ENCODE measurements at regions not wholly inside any gene's neighbourhood (a gene's known extent, or its start where the extent isn't known, plus 50 kb on each side); places are given as distances from the start of the nearest gene placed in this dataset.

DNA sequence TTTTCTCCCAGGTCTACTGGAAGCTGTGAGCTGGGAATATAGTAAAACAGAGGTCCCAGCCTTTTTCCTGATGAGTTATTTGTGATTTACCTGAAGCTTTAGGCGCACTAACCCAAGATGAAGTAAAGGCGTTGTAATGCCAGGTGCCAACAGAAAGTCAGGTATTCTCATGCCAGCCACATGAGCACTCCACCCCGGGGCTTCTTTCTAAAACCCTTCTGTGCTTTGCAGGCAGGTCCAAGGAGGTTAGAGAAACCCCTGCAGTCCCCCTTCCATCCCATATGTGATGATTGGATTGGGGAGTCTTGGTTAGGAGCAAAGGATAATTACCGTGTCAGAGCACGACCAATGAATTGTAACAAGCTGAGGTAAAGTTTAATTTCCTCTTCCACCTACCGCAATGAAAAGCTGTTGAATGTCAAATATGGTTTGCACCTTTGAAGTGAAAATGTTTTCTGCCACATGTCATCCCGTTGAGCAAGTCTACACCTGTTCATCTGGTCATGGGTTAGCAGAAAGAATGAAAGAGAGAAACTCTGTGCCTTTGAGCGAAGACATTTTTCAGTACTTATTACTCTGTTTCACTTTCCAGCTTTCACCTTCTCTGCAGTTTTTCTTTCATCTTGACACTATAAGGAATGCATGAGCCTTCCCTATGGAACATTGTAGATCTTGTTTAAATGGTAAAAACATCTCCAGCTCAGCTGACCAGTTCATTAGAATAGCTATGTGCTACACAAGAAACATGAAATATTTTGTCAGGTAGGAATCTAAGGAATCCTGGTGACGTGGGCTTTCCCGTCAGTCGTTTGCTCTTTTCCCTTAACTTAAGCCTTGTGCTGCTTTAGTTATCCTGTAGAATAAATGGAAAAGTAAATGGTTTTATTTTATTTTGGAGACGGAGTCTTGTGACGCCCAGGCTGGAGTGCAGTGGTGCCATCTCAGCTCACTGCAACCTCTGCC lies 204.6 kb upstream of the IL12A start:
- no peak overlapping the region for H3K27ac ChIP-seq (replicated peaks; ENCODE audit: low read length)
- no peaks in the 10 kb centered on the region for H3K9me3 ChIP-seq (replicated peaks in 1 of 2; ENCODE audit: control insufficient read depth in 2 of 2, insufficient read depth in 1 of 2, low read depth in 1 of 2, low read length in 2 of 2)
- no peak overlapping the region for H3K4me2 ChIP-seq (ENCODE audit: insufficient read depth, low read length, poor library complexity, severe bottlenecking)
- H4K8ac ChIP-seq (ENCODE audit: low read depth, low read length), result no peak overlapping the region
- H3K4me3 ChIP-seq (ENCODE audit: low read length in 2 of 2), result no peak overlapping the region
- no peak for DNase-seq (ENCODE audit: low spot score)
- no peak overlapping the region for H2BK12ac ChIP-seq (ENCODE audit: low read length)
- peaks cover 0 to 6% (median 0%) of the 10 kb centered on the region in 3 experiments for H3K27me3 ChIP-seq (ENCODE audit: control insufficient read depth in 3 of 3, insufficient read depth in 3 of 3, low read depth in 1 of 3, low read length in 3 of 3)
- H3K23ac ChIP-seq (ENCODE audit: low read depth, low read length, poor library complexity), result no peak overlapping the region
- WGBS, 2 donors (ENCODE audit: extremely low coverage in 2 of 2, insufficient read length in 2 of 2, insufficient replicate concordance in 1 of 2), result no CpG with 5 or more reads among the region's 13 CpGs
- no peak overlapping the region for H3K18ac ChIP-seq (ENCODE audit: low read length)
- no peak overlapping the region for H4K91ac ChIP-seq (ENCODE audit: low read depth, low read length, poor library complexity)
- H3K14ac ChIP-seq (ENCODE audit: low read length), result no peak overlapping the region
- no peak overlapping the region for H2AFZ ChIP-seq (ENCODE audit: low read length)
- H2BK120ac ChIP-seq (ENCODE audit: low read depth, low read length), result no peak overlapping the region
- peaks cover 1% of the 10 kb centered on the region for H3K79me1 ChIP-seq (ENCODE audit: low read depth, low read length)
- H3K9ac ChIP-seq (ENCODE audit: low read depth, low read length, poor library complexity), result no peak overlapping the region
- no peak overlapping the region for H2BK15ac ChIP-seq (ENCODE audit: low read length)
- H3K4me1 ChIP-seq (ENCODE audit: control insufficient read depth in 2 of 2, insufficient read depth in 1 of 2, low read depth in 1 of 2, low read length in 2 of 2), result no peaks in the 10 kb centered on the region
- no peak overlapping the region for H2AK5ac ChIP-seq (ENCODE audit: low read depth, low read length)
- H2BK5ac ChIP-seq (ENCODE audit: low read length), result no peak overlapping the region
- H3K4ac ChIP-seq (ENCODE audit: low read length), result no peak overlapping the region
- H3K36me3 ChIP-seq (replicated peaks in 1 of 2; ENCODE audit: control insufficient read depth in 2 of 2, insufficient read depth in 2 of 2, low read length in 2 of 2), result peaks cover 0 to 2% of the 10 kb centered on the region in 2 donors

DNA sequence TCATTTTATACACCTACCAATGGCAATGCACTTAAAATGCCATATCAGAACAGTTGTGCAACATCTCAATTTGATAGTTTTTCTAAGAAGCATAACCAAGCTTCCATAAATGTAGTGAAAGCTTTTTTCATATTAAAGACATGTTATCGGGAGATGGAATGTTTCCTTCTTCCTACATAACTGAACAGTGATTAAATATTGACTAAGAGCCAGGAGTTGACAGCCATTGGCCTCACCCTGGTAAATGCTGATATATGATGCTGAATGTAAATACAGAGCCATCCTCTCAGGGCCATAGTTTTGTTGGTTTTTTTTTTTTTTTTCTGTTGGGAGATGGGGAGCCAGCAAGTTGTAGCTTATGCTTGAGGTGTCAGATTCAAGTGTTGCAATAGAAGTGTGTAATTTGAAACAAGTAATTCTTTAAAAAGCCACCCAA lies 203.3 kb upstream of the IL12A start:
- Histone ChIP-seq H2BK15ac (ENCODE audit: low read length) (no peak overlapping the region), H3K23ac (ENCODE audit: low read depth, low read length, poor library complexity) (no peak overlapping the region), H3K27me3 (ENCODE audit: control insufficient read depth in 3 of 3, insufficient read depth in 3 of 3, low read depth in 1 of 3, low read length in 3 of 3) (peaks cover 0 to 6% (median 0%) of the 10 kb centered on the region in 3 experiments), H2BK120ac (ENCODE audit: low read depth, low read length) (no peak overlapping the region), H3K9ac (ENCODE audit: low read depth, low read length, poor library complexity) (no peak overlapping the region), H2BK5ac (ENCODE audit: low read length) (no peak overlapping the region), H3K14ac (ENCODE audit: low read length) (no peak overlapping the region), H3K79me1 (ENCODE audit: low read depth, low read length) (peaks cover 1% of the 10 kb centered on the region), H3K27ac (replicated peaks; ENCODE audit: low read length) (no peak overlapping the region), H3K9me3 (replicated peaks in 1 of 2; ENCODE audit: control insufficient read depth in 2 of 2, insufficient read depth in 1 of 2, low read depth in 1 of 2, low read length in 2 of 2) (no peaks in the 10 kb centered on the region), H3K4me2 (ENCODE audit: insufficient read depth, low read length, poor library complexity, severe bottlenecking) (no peak overlapping the region), H3K18ac (ENCODE audit: low read length) (no peak overlapping the region), H4K91ac (ENCODE audit: low read depth, low read length, poor library complexity) (no peak overlapping the region), H2BK12ac (ENCODE audit: low read length) (no peak overlapping the region), H3K36me3 (replicated peaks in 1 of 2; ENCODE audit: control insufficient read depth in 2 of 2, insufficient read depth in 2 of 2, low read length in 2 of 2) (peaks cover 0 to 2% of the 10 kb centered on the region in 2 donors), H3K4ac (ENCODE audit: low read length) (no peak overlapping the region), H2AK5ac (ENCODE audit: low read depth, low read length) (no peak overlapping the region), H2AFZ (ENCODE audit: low read length) (no peak overlapping the region), H3K4me3 (ENCODE audit: low read length in 2 of 2) (no peak overlapping the region), H4K8ac (ENCODE audit: low read depth, low read length) (no peak overlapping the region), H3K4me1 (ENCODE audit: control insufficient read depth in 2 of 2, insufficient read depth in 1 of 2, low read depth in 1 of 2, low read length in 2 of 2) (no peaks in the 10 kb centered on the region)
- no peak for DNase-seq (ENCODE audit: low spot score)
- WGBS, 2 donors (ENCODE audit: extremely low coverage in 2 of 2, insufficient read length in 2 of 2, insufficient replicate concordance in 1 of 2), result no CpG with 5 or more reads among the region's 1 CpG

DNA sequence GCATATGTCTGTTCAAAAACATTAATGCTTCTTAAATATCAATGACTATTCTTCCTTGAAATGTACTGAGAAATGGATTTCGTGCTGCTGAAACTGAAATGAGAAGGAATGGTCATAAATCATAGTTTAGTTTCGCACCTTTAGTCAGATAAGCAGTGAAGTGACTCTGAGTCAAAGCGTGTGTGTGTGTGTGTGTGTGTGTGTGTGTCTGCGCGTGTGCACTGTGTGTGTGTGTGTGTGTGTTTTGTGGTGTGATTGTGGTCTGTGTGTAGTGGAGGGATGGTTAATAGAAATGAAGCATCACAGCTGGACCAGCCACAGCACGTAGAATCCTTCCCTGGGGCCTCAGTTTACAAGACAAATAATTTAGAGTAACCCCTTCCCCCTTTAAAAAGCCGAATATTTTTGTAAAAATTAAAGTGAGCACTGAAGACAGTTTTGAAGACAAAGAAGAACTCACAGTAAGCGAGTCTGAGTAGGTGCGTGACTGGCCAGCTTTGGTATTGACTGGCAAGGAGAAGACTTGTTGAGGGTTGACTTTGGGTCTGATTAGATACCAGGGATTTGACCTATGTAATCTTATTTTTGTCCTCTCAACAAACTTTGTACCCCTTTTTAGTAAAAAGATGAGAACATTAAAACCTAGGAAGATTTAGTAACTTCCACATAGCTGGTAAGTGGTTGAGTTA lies 202.0 kb upstream of the IL12A start:
- WGBS, 2 donors (ENCODE audit: extremely low coverage in 2 of 2, insufficient read length in 2 of 2, insufficient replicate concordance in 1 of 2), result no CpG with 5 or more reads among the region's 9 CpGs
- H3K14ac ChIP-seq (ENCODE audit: low read length), result no peak overlapping the region
- H2AK5ac ChIP-seq (ENCODE audit: low read depth, low read length), result no peak overlapping the region
- H2BK12ac ChIP-seq (ENCODE audit: low read length), result no peak overlapping the region
- no peaks in the 10 kb centered on the region for H3K79me1 ChIP-seq (ENCODE audit: low read depth, low read length)
- H2BK120ac ChIP-seq (ENCODE audit: low read depth, low read length), result no peak overlapping the region
- H3K9ac ChIP-seq (ENCODE audit: low read depth, low read length, poor library complexity), result no peak overlapping the region
- H3K4ac ChIP-seq (ENCODE audit: low read length), result no peak overlapping the region
- no peaks in the 10 kb centered on the region for H3K4me1 ChIP-seq (ENCODE audit: control insufficient read depth in 2 of 2, insufficient read depth in 1 of 2, low read depth in 1 of 2, low read length in 2 of 2)
- H3K4me3 ChIP-seq (ENCODE audit: low read length in 2 of 2), result no peak overlapping the region
- H2AFZ ChIP-seq (ENCODE audit: low read length), result no peak overlapping the region
- no peak overlapping the region for H3K27ac ChIP-seq (replicated peaks; ENCODE audit: low read length)
- no peak overlapping the region for H4K91ac ChIP-seq (ENCODE audit: low read depth, low read length, poor library complexity)
- H3K4me2 ChIP-seq (ENCODE audit: insufficient read depth, low read length, poor library complexity, severe bottlenecking), result no peak overlapping the region
- H2BK5ac ChIP-seq (ENCODE audit: low read length), result no peak overlapping the region
- peaks cover 0 to 10% (median 0%) of the 10 kb centered on the region in 3 experiments for H3K27me3 ChIP-seq (ENCODE audit: control insufficient read depth in 3 of 3, insufficient read depth in 3 of 3, low read depth in 1 of 3, low read length in 3 of 3)
- H2BK15ac ChIP-seq (ENCODE audit: low read length), result no peak overlapping the region
- no peak overlapping the region for H3K18ac ChIP-seq (ENCODE audit: low read length)
- no peak for DNase-seq (ENCODE audit: low spot score)
- H3K36me3 ChIP-seq (replicated peaks in 1 of 2; ENCODE audit: control insufficient read depth in 2 of 2, insufficient read depth in 2 of 2, low read length in 2 of 2), result no peaks in the 10 kb centered on the region
- no peak overlapping the region for H3K23ac ChIP-seq (ENCODE audit: low read depth, low read length, poor library complexity)
- H4K8ac ChIP-seq (ENCODE audit: low read depth, low read length), result no peak overlapping the region
- no peaks in the 10 kb centered on the region for H3K9me3 ChIP-seq (replicated peaks in 1 of 2; ENCODE audit: control insufficient read depth in 2 of 2, insufficient read depth in 1 of 2, low read depth in 1 of 2, low read length in 2 of 2)

DNA sequence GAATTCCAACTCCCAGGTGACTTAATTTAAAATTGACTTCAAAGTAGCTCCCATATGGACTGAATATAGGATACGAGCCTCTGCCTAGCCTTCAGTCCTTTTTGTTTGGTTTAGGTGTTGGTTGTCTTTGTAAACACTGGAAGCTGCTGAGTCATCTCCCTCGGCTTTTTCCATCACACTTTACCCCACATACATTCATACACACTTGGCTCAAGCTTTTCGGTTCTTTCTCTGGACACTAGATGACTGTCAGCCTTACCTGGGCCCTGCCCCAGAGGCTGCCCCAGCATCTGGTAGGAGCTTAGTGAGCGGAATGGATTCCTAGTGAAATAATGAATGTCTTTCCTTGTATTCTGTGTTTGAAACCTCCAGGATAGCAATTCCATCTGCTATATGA lies 201.5 kb upstream of the IL12A start:
- no peak overlapping the region for H3K4me2 ChIP-seq (ENCODE audit: insufficient read depth, low read length, poor library complexity, severe bottlenecking)
- peaks cover 0 to 10% (median 0%) of the 10 kb centered on the region in 3 experiments for H3K27me3 ChIP-seq (ENCODE audit: control insufficient read depth in 3 of 3, insufficient read depth in 3 of 3, low read depth in 1 of 3, low read length in 3 of 3)
- no peak overlapping the region for H3K4ac ChIP-seq (ENCODE audit: low read length)
- H3K9me3 ChIP-seq (replicated peaks in 1 of 2; ENCODE audit: control insufficient read depth in 2 of 2, insufficient read depth in 1 of 2, low read depth in 1 of 2, low read length in 2 of 2), result no peaks in the 10 kb centered on the region
- no peak overlapping the region for H2BK12ac ChIP-seq (ENCODE audit: low read length)
- H2BK120ac ChIP-seq (ENCODE audit: low read depth, low read length), result no peak overlapping the region
- H3K18ac ChIP-seq (ENCODE audit: low read length), result no peak overlapping the region
- no peaks in the 10 kb centered on the region for H3K79me1 ChIP-seq (ENCODE audit: low read depth, low read length)
- no CpG with 5 or more reads among the region's 4 CpGs for WGBS, 2 donors (ENCODE audit: extremely low coverage in 2 of 2, insufficient read length in 2 of 2, insufficient replicate concordance in 1 of 2)
- H4K8ac ChIP-seq (ENCODE audit: low read depth, low read length), result no peak overlapping the region
- no peak overlapping the region for H3K4me3 ChIP-seq (ENCODE audit: low read length in 2 of 2)
- no peak overlapping the region for H4K91ac ChIP-seq (ENCODE audit: low read depth, low read length, poor library complexity)
- no peak overlapping the region for H2AK5ac ChIP-seq (ENCODE audit: low read depth, low read length)
- H3K23ac ChIP-seq (ENCODE audit: low read depth, low read length, poor library complexity), result no peak overlapping the region
- no peak overlapping the region for H2AFZ ChIP-seq (ENCODE audit: low read length)
- H3K27ac ChIP-seq (replicated peaks; ENCODE audit: low read length), result no peak overlapping the region
- no peak overlapping the region for H3K9ac ChIP-seq (ENCODE audit: low read depth, low read length, poor library complexity)
- H2BK15ac ChIP-seq (ENCODE audit: low read length), result no peak overlapping the region
- H3K36me3 ChIP-seq (replicated peaks in 1 of 2; ENCODE audit: control insufficient read depth in 2 of 2, insufficient read depth in 2 of 2, low read length in 2 of 2), result no peaks in the 10 kb centered on the region
- DNase-seq (ENCODE audit: low spot score), result no peak
- no peak overlapping the region for H3K14ac ChIP-seq (ENCODE audit: low read length)
- no peak overlapping the region for H2BK5ac ChIP-seq (ENCODE audit: low read length)
- H3K4me1 ChIP-seq (ENCODE audit: control insufficient read depth in 2 of 2, insufficient read depth in 1 of 2, low read depth in 1 of 2, low read length in 2 of 2), result no peaks in the 10 kb centered on the region

Measured in neuronal stem cell (in vitro differentiated cells).